Cardiac muscle cell (in vitro differentiated cells and primary cell): ENCODE measurements at regions not wholly inside any gene's neighbourhood (a gene's known extent, or its start where the extent isn't known, plus 50 kb on each side); places are given as distances from the start of the nearest gene placed in this dataset.

Experiments used
- DNase-seq, 2 donors: peaks; one replicate each; pipeline versions ENCODE4 v3.0.0 to v3.0.0-alpha.2; 2010 to 2017; ENCODE audit warnings: low read depth in 1 of 2, low spot score in 1 of 2
- H3K27ac ChIP-seq: fragments of 200-600 bp; sonication (generic); 2 replicates; pipeline ENCODE4 v1.5.1; 2016
- H3K27me3 ChIP-seq: fragments of 200-600 bp; sonication (generic); 2 replicates; pipeline ENCODE4 v1.6.0; 2016; ENCODE audit warnings: control low read depth
- H3K36me3 ChIP-seq: fragments of 200-600 bp; sonication (generic); 2 replicates; pipeline ENCODE4 v1.5.1; 2016; ENCODE audit warnings: control low read depth
- H3K4me1 ChIP-seq: fragments of 200-600 bp; sonication (generic); 2 replicates; pipeline ENCODE4 v1.8.1; 2017; ENCODE audit warnings: low read depth, mild to moderate bottlenecking, mixed run types
- H3K4me3 ChIP-seq: fragments of 200-600 bp; sonication (generic); 2 replicates; pipeline ENCODE4 v1.5.1; 2016; ENCODE audit warnings: mild to moderate bottlenecking
- H3K9me3 ChIP-seq: fragments of 200-600 bp; sonication (generic); 2 replicates; pipeline ENCODE4 v1.5.1; 2017; ENCODE audit warnings: low read depth, mild to moderate bottlenecking, control low read depth
- TF ChIP-seq, protein P1 (sequence below): IDR thresholded peaks from 2 replicates; pipeline ENCODE4 v1.5.1; 2012; ENCODE audit warnings: low read depth, mild to moderate bottlenecking, low read length

DNA sequence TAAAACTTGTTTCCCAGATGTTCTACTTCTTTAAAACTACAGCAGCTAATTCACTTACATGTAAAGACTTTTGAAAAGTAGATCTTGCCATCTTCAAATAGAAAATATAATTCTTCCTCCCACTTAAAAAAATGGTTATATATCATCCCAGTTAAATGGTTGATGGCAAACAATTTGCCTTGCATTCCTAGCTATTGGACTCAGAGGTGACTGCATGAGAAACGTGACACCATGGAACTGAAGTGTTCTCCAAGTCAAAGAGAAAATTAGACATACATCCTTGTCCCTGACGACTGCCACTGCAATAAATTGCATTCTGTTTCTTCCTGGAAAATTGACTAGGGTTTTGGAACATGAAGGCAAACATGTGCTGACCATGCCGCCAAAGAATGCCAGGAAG lies 95.0 kb upstream of the POM121L12 start:
- Histone ChIP-seq H3K36me3 (no peaks in the 10 kb centered on the region), H3K27ac (no peak overlapping the region), H3K4me3 (no peak overlapping the region), H3K9me3 (no peaks in the 10 kb centered on the region), H3K4me1 (no peaks in the 10 kb centered on the region), H3K27me3 (no peaks in the 10 kb centered on the region)
- TF ChIP-seq, protein P1, sequence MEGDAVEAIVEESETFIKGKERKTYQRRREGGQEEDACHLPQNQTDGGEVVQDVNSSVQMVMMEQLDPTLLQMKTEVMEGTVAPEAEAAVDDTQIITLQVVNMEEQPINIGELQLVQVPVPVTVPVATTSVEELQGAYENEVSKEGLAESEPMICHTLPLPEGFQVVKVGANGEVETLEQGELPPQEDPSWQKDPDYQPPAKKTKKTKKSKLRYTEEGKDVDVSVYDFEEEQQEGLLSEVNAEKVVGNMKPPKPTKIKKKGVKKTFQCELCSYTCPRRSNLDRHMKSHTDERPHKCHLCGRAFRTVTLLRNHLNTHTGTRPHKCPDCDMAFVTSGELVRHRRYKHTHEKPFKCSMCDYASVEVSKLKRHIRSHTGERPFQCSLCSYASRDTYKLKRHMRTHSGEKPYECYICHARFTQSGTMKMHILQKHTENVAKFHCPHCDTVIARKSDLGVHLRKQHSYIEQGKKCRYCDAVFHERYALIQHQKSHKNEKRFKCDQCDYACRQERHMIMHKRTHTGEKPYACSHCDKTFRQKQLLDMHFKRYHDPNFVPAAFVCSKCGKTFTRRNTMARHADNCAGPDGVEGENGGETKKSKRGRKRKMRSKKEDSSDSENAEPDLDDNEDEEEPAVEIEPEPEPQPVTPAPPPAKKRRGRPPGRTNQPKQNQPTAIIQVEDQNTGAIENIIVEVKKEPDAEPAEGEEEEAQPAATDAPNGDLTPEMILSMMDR = no peak
- DNase-seq = no peak

DNA sequence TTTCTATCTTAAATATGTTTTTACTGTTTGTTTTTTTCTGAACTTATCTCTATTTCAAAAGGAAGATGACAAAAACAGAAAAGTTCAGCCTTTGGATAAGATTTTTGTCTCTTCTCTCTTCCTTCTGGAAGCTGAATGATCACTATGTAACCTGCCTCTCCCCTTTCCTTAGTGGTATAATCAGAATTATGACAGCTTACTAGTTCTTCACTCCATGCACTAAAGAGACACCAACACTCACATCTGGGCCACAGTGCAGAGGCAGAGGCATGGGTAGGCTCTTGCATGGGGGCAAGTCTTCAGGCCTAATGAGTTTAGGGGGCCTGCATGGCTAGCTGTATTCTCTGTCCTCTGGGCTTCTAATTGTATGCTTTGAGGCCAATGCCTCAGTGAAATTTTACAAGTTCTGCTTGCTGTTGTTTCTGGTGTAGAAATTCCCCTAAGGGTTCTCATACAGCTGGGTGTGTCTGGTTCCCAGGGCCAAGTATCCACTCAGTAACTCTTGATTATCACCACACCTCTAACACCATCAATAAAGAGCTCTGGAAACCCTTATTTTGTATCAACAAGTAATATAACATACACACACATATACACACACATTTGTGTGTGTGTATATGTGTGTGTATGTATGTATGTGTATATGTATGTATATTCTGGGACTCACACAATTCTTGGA lies 96.8 kb upstream of the POM121L12 start:
- no peaks in the 10 kb centered on the region for H3K9me3 ChIP-seq
- no peaks in the 10 kb centered on the region for H3K4me1 ChIP-seq
- DNase-seq = no peak
- no peaks in the 10 kb centered on the region for H3K27me3 ChIP-seq
- H3K27ac ChIP-seq = no peak overlapping the region
- H3K36me3 ChIP-seq = no peaks in the 10 kb centered on the region
- no peak overlapping the region for H3K4me3 ChIP-seq
- TF ChIP-seq, protein P1 = no peak

DNA sequence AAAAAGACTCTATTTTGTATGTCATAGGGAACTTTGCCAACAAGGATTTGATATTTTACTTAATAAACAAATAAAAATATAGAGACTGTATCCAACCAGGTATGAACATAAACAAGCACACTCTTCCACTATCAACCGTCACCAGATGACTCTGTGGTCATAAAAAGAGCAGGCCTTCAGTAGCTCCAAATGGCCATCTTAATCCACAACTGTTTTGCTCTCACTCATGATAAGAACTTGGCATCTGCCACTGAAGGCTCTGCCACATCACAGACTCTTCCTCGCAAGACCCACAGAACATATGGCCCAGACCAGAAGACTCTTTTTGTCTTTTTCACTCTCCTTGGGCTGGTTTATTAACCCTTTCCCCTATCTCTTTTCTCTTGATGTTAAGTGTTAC lies 98.7 kb upstream of the POM121L12 start:
- H3K27me3 ChIP-seq = no peaks in the 10 kb centered on the region
- H3K36me3 ChIP-seq = no peaks in the 10 kb centered on the region
- H3K4me3 ChIP-seq = no peak overlapping the region
- H3K27ac ChIP-seq = no peak overlapping the region
- no peak for DNase-seq
- no peaks in the 10 kb centered on the region for H3K4me1 ChIP-seq
- H3K9me3 ChIP-seq = no peaks in the 10 kb centered on the region
- TF ChIP-seq, protein P1 = no peak

DNA sequence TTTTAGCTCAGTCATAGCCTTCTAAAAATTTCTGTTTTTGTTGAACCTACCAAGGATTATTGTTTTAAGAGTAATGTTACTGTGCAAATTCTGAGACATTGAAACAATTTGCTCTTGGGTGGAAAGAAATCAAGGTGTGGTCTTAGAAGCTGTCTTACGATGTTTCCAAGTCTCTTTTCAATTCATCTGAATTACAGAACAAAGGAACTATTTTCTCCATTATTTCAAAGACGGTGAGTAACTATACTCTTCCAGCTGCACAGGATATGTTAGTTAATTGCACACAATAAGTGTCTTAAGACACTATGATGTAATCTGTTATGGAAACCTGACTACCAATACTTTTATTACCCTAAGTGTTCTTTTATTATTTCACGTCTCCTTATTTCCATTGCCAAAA lies 106.8 kb upstream of the POM121L12 start:
- Histone ChIP-seq H3K9me3 (no peaks in the 10 kb centered on the region), H3K27ac (no peak overlapping the region), H3K36me3 (no peaks in the 10 kb centered on the region), H3K27me3 (no peaks in the 10 kb centered on the region), H3K4me1 (no peaks in the 10 kb centered on the region), H3K4me3 (no peak overlapping the region)
- no peak for DNase-seq
- TF ChIP-seq, protein P1 = no peak

DNA sequence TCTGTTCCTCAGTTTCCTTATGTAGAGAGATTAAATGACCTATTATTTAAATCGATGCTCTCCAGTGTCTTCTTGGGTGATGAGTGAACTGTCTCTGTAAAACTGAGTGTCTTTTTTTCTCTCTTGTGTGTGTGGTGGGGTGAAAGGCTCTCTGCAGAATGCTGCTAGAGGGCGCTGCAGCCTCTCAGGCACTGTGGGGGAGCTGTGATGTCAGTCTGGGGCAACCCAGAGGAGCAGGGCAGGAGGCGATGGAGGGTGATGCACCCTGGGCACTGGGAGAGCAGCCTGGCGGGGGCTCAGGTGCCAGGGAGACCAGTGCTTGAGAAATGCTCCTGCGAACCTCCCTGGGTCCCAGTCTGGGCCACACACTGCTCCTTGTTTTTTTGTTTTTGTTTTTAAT lies 110.1 kb upstream of the POM121L12 start:
- no peaks in the 10 kb centered on the region for H3K36me3 ChIP-seq
- DNase-seq = no peak
- H3K4me3 ChIP-seq = no peak overlapping the region
- no peaks in the 10 kb centered on the region for H3K27me3 ChIP-seq
- H3K9me3 ChIP-seq = no peaks in the 10 kb centered on the region
- H3K4me1 ChIP-seq = peaks cover 6% of the 10 kb centered on the region
- TF ChIP-seq, protein P1 = no peak
- no peak overlapping the region for H3K27ac ChIP-seq
